ENCODE measurements at regions not wholly inside any gene's neighbourhood (a gene's known extent, or its start where the extent isn't known, plus 50 kb on each side); places are given as distances from the start of the nearest gene placed in this dataset.

- TF ChIP-seq EZH2 (IDR thresholded peaks at IDR 0.05; ENCODE audit: borderline replicate concordance, low read length), result no peak
- TF ChIP-seq CTCF (conservative IDR thresholded peaks at IDR 0.05 in 1 of 2, IDR thresholded peaks at IDR 0.05 in 1 of 2; ENCODE audit: extremely low read depth in 1 of 2, insufficient read depth in 1 of 2, low read depth in 1 of 2, low read length in 2 of 2), result no peak
Measured at GRCh38 chr6:56875961-56876360, 78.9 kb upstream of the BEND6 start.
